GM19438 (cell line): ENCODE measurements at regions not wholly inside any gene's neighbourhood (a gene's known extent, or its start where the extent isn't known, plus 50 kb on each side); places are given as distances from the start of the nearest gene placed in this dataset.

Experiments
- ATAC-seq: cut with Tn5 transposase; IDR thresholded peaks from one replicate; pipeline ENCODE4 v1.9.1; 2021; ENCODE audit warnings: low read depth; ENCODE audit not compliant: unreplicated experiment

DNA sequence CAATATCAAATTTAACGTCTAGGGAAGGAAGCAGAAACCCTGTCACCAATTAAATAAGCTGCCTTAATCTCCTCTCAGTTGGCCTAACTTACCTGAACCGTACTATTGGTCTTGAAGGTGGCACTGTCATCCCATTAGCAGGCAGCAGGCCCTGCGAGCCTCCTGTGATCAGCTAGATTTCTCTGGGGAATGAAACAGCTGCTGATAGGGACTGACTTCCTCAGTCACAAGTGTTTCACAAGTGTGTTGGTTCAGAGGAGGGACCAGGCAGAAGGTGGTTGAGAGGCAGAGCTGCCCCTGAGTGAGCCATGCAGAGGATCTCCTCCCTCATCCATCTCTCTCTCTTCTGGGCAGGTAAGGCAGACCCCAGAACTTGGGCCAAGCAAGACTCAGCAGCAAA is 166.8 kb downstream of the DAD1 start:
- ATAC-seq: no peak

DNA sequence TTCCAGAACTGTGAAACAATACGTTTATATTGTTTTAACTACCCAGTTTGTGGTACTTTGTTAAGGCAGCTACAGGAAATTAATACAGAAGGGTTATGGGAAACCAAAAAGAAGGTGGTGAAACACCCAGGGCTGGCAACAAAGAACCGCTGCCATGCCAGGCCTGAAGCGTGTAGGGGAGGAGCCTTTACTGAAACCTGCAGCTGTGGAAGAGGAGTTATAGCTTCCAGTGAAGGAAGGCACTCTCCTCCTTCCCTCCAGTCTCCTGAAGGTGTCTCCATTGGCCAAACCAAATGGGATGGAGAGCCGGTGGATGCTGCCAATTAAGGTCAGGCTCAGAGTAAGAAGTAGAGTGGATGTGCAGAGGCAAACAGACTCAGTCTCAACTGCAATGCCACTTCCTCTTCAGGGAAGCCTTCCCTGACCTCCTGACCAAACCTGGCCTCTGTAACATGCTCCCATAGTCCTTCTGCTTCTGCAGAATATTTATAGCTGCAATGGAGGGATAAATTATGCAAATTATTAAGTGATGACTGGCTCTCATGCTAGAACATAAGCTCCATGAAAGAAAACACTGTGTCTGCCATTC is 168.3 kb downstream of the DAD1 start:
- no peak for ATAC-seq

DNA sequence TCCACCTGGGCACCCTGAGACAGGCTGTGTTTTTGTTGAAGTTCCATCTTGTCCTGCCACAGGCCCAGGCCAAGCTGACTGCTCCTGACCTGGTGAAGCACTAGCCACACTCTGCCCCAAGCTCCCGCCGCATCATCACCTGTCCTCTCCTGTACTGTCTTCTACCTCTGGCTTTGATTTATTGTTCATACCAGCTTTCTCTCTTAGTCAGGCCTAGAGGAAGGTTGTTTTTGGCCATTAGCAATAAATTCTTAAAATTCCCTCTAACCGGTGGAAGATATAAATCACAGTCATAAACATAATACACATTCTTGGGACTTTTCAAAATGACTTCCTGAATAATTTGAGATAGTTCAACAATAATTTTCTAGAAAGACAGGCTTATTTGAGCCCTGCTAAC is 169.4 kb downstream of the DAD1 start:
- no peak for ATAC-seq

DNA sequence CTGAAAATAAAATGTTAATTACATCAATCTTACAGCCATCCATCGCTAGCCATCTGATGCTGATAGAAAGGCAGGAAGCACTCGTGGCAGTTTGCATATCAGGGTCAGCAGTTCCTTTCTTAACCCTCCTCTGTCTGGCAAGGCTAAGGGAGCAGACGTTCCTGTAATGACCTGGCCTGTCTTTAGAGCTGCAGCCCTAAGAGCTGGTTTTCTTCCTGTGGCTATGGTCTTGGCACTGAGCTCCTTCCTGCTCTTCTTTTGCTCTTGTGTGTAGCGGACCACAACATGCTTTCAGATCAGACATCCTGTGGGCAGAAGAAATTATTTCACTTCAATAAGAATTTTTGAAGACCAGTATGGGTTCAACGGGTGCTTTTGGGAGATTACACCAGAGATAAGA is 170.4 kb downstream of the DAD1 start:
- ATAC-seq: peak; percentile 66

- ATAC-seq: no peak
Measured at GRCh38 chr14:22417914-22418313, 171.1 kb downstream of the DAD1 start.

GRCh38 chr14:22416193-22416592 is 172.8 kb downstream of the DAD1 start:
- ATAC-seq: no peak

GRCh38 chr14:22415605-22415959 is 173.4 kb downstream of the DAD1 start:
- ATAC-seq: no peak

DNA sequence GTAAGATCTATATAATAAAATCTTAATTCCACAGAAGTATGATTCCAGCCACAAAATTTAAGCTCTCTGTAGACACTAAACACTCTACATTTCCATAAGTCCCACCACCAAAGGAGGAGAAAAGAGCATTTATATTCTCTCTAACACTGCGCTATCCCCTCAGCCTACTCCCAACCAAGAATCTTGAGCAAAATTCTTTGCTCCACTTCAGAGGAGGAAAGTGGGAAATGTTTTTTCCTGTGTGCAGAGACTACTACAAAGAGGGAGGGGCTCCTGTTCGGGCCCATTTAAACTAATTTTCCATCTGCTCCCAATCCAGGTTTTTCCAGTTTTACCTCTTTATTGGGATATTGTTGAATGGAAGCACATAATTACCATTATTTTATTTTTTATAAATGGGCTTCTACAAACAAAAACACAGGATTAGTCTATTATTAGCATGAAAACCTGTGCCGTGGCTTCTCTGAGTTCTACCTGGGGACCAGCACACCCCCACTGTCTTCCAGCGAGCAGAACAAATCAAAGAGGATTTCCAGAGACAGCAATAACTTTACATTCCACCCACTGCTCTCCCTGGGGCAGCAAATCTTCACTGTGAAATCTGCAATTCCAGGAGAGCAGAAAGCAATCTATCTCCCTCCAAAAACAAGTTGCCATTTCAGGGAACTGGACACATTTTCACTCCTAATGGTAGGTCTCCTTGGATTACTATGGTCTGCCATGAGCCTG is 174.0 kb downstream of the DAD1 start:
- ATAC-seq: no peak

GRCh38 chr14:22412926-22413411 is 176.1 kb downstream of the DAD1 start:
- ATAC-seq: no peak

DNA sequence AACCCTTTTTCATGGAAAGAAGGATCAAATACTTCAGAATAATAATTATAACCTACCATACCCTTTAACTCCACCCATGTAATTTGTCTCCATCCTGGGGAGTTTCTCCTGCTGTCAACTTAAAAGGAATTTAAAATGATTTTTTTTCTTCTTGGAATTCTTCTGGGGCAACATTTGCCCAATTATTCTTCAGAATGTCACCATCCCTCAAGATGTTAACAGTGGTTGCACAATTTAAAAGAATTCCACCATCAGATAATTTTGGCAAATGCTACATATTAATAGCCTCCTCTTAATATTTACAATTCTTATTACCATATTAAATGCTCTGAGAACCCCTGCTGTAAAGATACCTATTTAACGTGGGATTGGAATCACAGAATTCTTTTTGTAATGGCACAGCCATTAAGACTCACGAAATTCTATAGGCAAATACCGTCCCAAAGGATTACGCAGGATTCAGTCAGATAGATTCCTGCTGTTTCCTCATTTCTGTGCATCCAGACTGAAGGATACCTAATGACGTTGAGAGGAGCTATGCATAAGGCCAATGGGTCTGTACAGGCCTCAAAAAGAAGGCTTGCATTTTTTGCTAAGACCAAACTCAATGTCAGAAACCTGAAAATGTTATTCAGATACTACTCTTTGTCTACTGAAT is 177.5 kb downstream of the DAD1 start:
- no peak for ATAC-seq

DNA sequence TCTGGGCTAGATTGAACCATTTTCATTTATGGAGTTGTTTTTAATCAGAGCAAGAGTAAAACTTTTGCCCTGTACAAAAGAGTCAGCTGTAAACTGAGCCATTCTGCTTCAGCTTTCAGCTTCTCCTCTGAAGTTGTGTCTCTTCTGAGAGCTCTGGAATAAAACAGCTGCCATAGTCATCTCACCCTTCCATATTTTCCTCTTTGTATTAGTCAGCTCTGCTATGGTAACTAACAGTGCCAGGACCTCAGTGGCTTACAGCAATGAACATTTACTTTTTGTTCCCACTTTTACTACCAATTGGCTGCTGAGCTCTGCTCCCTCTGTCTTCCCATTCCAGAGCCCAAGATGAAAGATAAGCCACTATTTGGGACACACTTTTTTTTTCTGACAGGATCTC is 178.5 kb downstream of the DAD1 start:
- no peak for ATAC-seq

DNA sequence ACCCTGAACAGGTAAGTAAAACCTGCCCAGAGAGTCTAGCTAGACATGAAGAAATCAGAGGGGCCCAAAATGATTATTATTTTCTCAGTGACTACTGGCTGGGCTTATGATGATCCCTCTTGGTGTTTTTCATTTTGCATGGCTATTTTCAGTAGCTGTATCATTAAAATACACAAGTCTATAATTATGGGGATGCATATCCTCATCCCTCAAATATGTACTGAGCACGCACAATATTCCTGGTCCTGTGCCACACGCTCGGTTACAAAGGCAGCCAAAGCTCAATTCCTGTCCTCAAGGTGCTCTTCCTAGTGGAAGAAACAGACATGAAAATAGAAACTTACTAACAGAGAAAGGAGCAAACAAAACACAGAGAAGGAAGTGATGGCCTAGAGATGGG is 180.0 kb downstream of the DAD1 start:
- ATAC-seq: no peak

DNA sequence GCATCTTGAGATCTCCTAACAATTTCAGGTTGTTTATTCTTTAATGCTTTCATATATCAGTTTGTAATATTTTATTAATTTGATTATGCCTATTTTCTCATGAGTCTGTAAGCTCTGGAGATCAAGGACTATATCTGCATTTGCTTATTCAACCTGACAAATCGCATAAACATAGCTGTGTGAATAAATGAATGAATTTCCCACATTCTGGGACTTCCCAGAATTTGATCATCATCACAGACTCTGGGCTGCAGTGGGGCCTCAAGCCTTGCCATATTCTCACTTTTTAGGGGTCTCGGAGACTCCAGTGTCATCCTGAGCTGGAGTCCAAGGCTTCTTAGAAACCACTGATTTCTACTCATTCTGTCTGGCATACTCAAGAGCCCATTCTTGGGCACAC is 180.5 kb downstream of the DAD1 start:
- no peak for ATAC-seq

DNA sequence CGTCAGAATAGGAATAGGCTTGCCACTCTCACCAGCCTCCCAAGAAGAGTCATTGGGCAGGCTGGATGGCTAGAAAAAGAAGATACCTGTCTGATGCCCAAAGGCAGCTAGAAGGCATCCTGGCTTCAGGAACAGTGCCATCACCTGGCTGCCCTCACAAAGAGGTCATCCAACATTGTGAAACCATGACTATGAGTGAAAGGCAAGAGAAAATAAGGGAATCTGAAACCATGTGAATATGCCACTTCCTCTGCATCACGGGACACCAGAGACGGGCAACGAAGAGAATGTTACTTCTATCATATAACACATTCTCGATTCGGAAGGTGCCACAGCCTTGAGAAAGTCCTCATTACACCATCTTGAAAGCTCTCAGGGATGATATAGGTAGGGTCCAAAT is 182.0 kb downstream of the DAD1 start:
- ATAC-seq: no peak

DNA sequence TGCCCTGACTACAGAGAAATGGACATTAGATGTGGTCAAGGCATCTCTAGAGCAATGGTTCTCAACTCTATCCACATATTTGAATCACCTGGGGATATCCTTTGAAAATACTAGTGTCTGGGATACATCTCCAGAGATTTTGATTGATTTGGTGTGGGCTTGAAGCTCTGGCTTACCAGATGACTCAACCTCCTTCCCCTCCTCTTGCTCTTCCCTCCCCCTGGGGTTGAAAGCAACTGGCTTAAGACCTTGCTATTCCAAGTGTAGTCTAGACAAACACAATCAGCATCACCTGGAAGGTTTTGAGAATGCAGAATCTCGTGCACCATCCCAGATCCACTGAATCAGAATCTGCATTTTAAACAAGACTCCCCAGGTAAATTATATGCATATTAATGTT is 183.8 kb downstream of the DAD1 start:
- no peak for ATAC-seq

DNA sequence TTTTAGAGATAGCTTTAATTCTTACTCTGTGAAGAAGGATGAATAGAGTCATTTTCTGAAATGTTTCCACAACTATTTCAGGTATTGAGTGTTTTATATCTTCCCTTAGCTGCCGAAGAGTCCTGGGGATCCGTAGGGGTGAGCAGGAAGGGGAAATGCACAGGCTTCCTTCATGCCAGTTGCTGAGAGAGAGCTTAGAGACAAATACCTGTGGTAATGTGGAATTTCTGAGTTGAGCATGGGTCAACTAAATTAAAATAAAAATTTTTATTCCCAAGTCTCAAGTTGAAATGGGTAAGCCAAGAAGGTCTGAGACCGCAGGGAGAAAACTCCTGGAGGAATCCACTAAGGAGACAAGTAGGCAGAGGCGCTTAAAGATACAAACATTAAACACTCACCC is 185.7 kb downstream of the DAD1 start:
- ATAC-seq: no peak

DNA sequence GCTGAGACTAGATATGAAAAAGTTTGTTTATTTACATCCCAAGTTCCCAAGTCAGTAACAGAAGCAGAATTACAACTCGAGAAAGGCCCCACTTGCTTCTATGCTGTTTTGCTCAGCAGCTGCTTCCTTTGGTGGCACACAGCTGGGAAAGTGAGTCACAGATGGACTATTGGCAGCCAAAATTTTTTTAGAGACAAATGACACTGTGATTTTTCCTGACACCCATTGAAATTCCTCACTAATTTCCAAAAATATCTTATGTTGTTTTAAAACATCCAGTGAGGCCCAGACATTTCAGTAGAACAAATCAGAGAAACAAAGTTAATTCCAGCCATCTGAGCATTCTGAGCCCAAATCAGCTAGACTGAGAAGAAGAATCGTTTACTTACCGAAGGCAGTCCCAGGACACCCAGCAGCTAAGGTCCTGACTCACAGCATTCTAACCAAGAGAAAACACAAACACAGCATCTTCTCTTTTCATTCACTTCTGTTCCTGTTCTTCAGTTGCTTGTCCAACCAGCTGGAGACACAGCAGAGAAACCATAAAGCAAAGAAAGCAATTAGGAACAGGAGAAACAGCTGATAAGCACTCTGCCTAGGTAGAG is 188.3 kb downstream of the DAD1 start:
- no peak for ATAC-seq

GRCh38 chr14:22399776-22400175 is 189.2 kb downstream of the DAD1 start:
- ATAC-seq: no peak

GRCh38 chr14:22397221-22397737 is 191.7 kb downstream of the DAD1 start:
- ATAC-seq: no peak

GRCh38 chr14:22395803-22396202 is 193.2 kb downstream of the DAD1 start:
- no peak for ATAC-seq

DNA sequence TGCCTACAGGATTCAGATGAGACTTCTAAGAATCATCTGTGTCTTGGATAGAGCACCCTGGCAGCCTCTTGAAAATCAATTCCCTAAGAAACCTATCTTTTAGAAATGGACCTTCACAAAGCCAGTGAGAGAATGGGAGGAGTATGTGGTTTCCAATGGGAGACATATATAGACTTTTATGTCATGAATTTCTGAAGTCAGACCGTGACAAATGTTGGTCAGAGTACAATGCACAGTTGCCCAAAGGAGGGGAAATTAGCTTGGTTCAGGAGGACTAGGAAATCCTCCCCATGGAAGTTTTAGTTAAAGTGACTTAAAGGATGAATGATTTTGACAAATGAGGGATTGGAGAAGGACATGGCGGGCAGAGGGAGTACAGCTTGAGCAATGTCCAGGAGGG is 194.4 kb downstream of the DAD1 start:
- ATAC-seq: no peak
